GM23248 (cell line): ENCODE measurements at regions not wholly inside any gene's neighbourhood (a gene's known extent, or its start where the extent isn't known, plus 50 kb on each side); places are given as distances from the start of the nearest gene placed in this dataset.

ENCODE experiments used
- DNase-seq: peaks from one replicate; pipeline ENCODE4 v3.0.0-alpha.2; 2015
- H2AFZ ChIP-seq: fragments of 200-600 bp; sonication (generic); 2 replicates; pipeline ENCODE4 v1.6.1; 2016; ENCODE audit warnings: antibody characterized with exemption
- H3F3A ChIP-seq: fragments of 200-600 bp; sonication (generic); 2 replicates; pipeline ENCODE4 v1.6.1; 2016; ENCODE audit warnings: mild to moderate bottlenecking, antibody characterized with exemption, mixed run types; ENCODE audit not compliant: insufficient read depth
- H3K27ac ChIP-seq: fragments of 200-600 bp; sonication (generic); 2 replicates; pipeline ENCODE4 v1.5.1; 2016; ENCODE audit warnings: mild to moderate bottlenecking
- H3K27me3 ChIP-seq: fragments of 200-600 bp; sonication (generic); replicated peaks from 2 replicates; pipeline ENCODE4 v1.6.1; 2016; ENCODE audit warnings: mild to moderate bottlenecking; ENCODE audit not compliant: insufficient read depth
- H3K36me3 ChIP-seq: fragments of 200-600 bp; sonication (generic); 2 replicates; pipeline ENCODE4 v1.6.1; 2016; ENCODE audit warnings: low read depth, mild to moderate bottlenecking
- H3K4me1 ChIP-seq: fragments of 200-600 bp; sonication (generic); 2 replicates; pipeline ENCODE4 v1.6.1; 2016; ENCODE audit warnings: mild to moderate bottlenecking; ENCODE audit not compliant: insufficient read depth
- H3K4me2 ChIP-seq: fragments of 200-600 bp; sonication (generic); one replicate; pipeline ENCODE4 v1.6.1; 2016; ENCODE audit warnings: mild to moderate bottlenecking; ENCODE audit not compliant: unreplicated experiment
- H3K4me3 ChIP-seq: fragments of 200-600 bp; sonication (generic); 2 replicates; pipeline ENCODE4 v1.5.1; 2016; ENCODE audit warnings: mild to moderate bottlenecking
- H3K79me2 ChIP-seq: fragments of 200-600 bp; sonication (generic); 2 replicates; pipeline ENCODE4 v1.6.1; 2016; ENCODE audit warnings: mild to moderate bottlenecking; ENCODE audit not compliant: insufficient read depth
- H3K9ac ChIP-seq: fragments of 200-600 bp; sonication (generic); 2 replicates; pipeline ENCODE4 v1.6.1; 2016; ENCODE audit warnings: mild to moderate bottlenecking
- H3K9me2 ChIP-seq: fragments of 200-600 bp; sonication (generic); 2 replicates; pipeline ENCODE4 v1.6.1; 2016; ENCODE audit warnings: mixed run types, mild to moderate bottlenecking, moderate library complexity; ENCODE audit not compliant: insufficient read depth
- H3K9me3 ChIP-seq: fragments of 200-600 bp; sonication (generic); one replicate; pipeline ENCODE4 v1.6.1; 2017; ENCODE audit warnings: low read depth
- H4K20me1 ChIP-seq: fragments of 200-600 bp; sonication (generic); 2 replicates; pipeline ENCODE4 v1.6.0; 2016; ENCODE audit not compliant: insufficient read depth
- EZH2 ChIP-seq: fragments of 200-600 bp; sonication (generic); IDR thresholded peaks from 2 replicates; pipeline ENCODE4 v1.6.1; 2018; ENCODE audit warnings: antibody characterized with exemption, mild to moderate bottlenecking; ENCODE audit not compliant: insufficient read depth, poor library complexity, severe bottlenecking
- EZH2phosphoT487 ChIP-seq: fragments of 200-600 bp; sonication (generic); IDR thresholded peaks from 2 replicates; pipeline ENCODE4 v1.6.1; 2018; ENCODE audit warnings: antibody characterized with exemption, moderate library complexity, mild to moderate bottlenecking, low read depth; ENCODE audit not compliant: insufficient read depth
- WGBS, 2 experiments: methylation state at CpG; one replicate each; pipeline ENCODE4 v1.1.6; 2015 to 2017; ENCODE audit warnings: low lambda C conversion rate in 2 of 2, low coverage in 1 of 2; ENCODE audit errors: missing lambda C conversion rate in 2 of 2; 5-methylcytosine and 5-hydroxymethylcytosine counted together
- in situ Hi-C: fragments of 300-500 bp; cut with MboI; formaldehyde crosslinking; loops from 2 replicates; pipeline ENCODE4 v1.15.0; 2020

DNA sequence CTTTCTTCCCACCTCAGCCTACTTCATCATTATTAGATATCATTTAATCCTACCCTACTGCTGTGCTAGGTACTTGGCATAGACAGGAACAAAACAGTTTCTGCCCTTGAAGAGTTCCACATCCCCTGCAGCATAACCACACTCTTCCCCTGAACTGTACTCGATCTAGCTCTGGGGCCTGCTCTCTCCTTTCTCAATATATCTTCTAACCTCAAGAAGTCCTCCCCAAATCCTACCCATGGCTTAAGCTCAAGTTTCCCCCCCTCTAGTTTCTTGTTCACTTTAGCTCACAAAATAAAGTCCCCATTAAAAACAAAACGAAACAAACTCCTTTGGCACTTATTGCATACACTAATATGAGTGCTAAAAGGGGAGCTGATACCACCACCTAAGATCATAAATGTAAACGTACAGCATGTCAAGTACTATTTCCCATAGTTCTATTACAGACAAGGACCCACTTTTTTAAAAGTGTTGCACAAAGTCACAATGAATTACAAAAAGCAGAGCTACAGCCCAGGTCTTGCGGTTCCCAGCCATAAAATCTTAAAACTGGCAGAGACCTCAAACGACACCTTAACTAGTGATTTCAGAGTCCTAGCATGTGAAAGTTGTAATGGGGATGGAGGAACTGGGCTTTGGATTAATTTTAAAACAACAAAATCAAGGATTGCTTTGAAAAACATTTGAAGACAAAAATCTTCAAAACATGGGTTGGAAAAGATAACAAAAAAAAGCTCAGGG is 80.7 kb downstream of the PTPDC1 start:
- H3K4me2 ChIP-seq, result peak overlapping the region; percentile 71
- H3K9me2 ChIP-seq, result no peaks in the 10 kb centered on the region
- in situ Hi-C loops, result no loop called here
- H3K9ac ChIP-seq, result 0 out of 2 replicates have a peak overlapping the region, but pooled peaks have one; percentile 56
- no peaks in the 10 kb centered on the region for H3K27me3 ChIP-seq
- peak overlapping the region; percentile 43; the same call in 1 of the 2 replicates for H3K27ac ChIP-seq
- H3K4me1 ChIP-seq, result peaks cover 14% of the 10 kb centered on the region
- peaks cover 25% of the 10 kb centered on the region for H4K20me1 ChIP-seq
- peaks cover 27% of the 10 kb centered on the region for H3F3A ChIP-seq
- peaks cover 31% of the 10 kb centered on the region for H3K79me2 ChIP-seq
- H3K9me3 ChIP-seq, result no peaks in the 10 kb centered on the region
- peak overlapping the region; percentile 64; the same call in 1 of the 2 replicates for H3K4me3 ChIP-seq
- peak overlapping the region; percentile 81 for H2AFZ ChIP-seq
- H3K36me3 ChIP-seq, result no peaks in the 10 kb centered on the region
- DNase-seq, result no peak
- no peak for TF ChIP-seq EZH2
- TF ChIP-seq EZH2phosphoT487, result no peak
- 80 to 86% methylated on average over 5 of the region's 5 CpGs for WGBS, 2 experiments

DNA sequence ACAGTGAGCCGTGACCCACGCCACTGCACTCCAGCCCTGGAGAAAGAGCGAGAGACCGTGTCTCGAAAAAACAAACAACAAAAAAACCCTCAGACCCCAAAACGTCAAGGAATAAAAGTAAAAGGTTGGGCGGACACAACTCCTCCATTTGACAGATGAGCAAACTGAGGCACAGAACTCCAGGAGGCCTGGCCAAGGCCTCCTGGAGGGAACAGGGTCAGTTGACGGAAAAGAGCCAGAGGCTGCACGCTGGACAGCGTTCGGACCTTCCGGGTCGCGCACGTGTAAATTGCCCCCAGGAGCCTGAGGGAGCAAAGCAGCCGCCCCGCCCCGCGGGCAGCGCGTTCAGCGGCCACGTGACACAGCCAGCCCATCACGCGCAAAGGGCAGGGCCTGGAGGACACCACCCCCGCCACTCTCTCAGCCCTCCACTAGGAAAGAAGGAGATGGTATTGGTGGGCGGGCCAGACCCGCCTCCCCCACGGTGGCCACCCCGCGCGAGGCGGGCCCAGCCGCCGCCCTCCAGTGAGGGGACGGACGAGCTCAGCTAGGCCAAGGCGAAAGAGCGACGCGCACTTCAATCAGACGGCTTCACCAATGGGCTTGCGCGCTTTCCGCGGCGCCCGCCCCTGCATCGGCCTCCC is 81.5 kb downstream of the PTPDC1 start:
- Histone ChIP-seq H3K36me3 (no peaks in the 10 kb centered on the region), H3K27me3 (no peaks in the 10 kb centered on the region), H3K27ac (peak overlapping the region; percentile 98), H4K20me1 (peaks cover 31% of the 10 kb centered on the region), H3K9ac (peak overlapping the region; percentile 99), H3K4me1 (peaks cover 21% of the 10 kb centered on the region), H3F3A (peaks cover 28% of the 10 kb centered on the region), H2AFZ (peak overlapping the region; percentile 81), H3K4me3 (peak overlapping the region; percentile 90), H3K9me2 (no peaks in the 10 kb centered on the region), H3K4me2 (peak overlapping the region; percentile 71), H3K79me2 (peaks cover 38% of the 10 kb centered on the region), H3K9me3 (no peaks in the 10 kb centered on the region)
- in situ Hi-C loops, result no loop called here
- whole genome bisulfite sequencing, 2 experiments, result 7 to 8% methylated on average over 46 of the region's 49 CpGs
- TF ChIP-seq EZH2phosphoT487, result no peak
- TF ChIP-seq EZH2, result no peak
- DNase-seq, result peak; percentile 99

DNA sequence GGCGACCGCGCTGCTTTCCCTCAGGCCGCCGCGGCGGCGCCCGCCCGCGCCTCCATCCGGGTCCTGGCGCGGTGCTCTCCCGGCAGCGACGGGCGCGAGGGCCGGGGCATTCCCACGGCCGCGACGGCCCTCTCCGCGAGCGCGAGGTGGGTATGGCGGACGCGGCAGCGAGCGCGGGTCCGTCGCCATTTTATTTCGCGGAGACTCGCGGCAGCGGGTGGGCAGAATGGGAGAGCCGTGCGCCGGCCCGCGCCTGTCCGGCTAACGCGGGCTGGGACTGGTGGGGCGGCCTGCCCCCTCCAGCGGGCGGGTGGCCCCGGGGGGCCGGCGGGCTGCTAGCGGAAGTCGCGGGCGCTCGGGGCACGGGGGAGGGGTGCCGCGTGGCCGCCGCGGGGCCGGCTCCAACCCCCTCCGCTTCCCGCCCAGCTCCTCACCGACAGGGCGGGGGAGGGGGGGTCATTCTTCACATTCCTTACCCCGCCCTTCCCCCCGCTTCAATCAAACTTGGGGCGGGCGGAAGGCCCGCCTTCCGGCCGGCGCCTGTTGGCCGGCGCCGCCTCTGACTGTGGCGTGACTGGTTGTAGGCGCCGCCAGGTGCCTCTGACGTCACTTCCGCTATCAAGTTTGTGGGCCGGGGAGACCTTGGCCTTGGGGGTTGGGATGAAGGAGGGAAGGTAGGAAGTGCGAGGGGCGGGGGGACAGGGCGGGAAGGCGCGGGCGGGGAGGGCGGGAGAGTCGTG is 82.1 kb downstream of the PTPDC1 start:
- WGBS, 2 experiments, result 1% methylated on average over 40 to 74 of the region's 96 CpGs
- no peaks in the 10 kb centered on the region for H3K9me2 ChIP-seq
- H3K27me3 ChIP-seq, result no peaks in the 10 kb centered on the region
- H3K9me3 ChIP-seq, result no peaks in the 10 kb centered on the region
- peak; percentile 99 for DNase-seq
- no peak overlapping the region; the same call in 1 of the 2 replicates for H2AFZ ChIP-seq
- H3K27ac ChIP-seq, result peak overlapping the region; percentile 98
- TF ChIP-seq EZH2, result no peak
- TF ChIP-seq EZH2phosphoT487, result no peak
- H3K36me3 ChIP-seq, result 0 out of 2 replicates have a peak, but pooled peaks cover under 1% of the 10 kb centered on the region
- H3F3A ChIP-seq, result peaks cover 28% of the 10 kb centered on the region
- H3K79me2 ChIP-seq, result peaks cover 45% of the 10 kb centered on the region
- peaks cover 26% of the 10 kb centered on the region for H3K4me1 ChIP-seq
- peaks cover 35% of the 10 kb centered on the region for H4K20me1 ChIP-seq
- H3K4me3 ChIP-seq, result peak overlapping the region; percentile 90
- peak overlapping the region; percentile 25 for H3K4me2 ChIP-seq
- peak overlapping the region; percentile 99 for H3K9ac ChIP-seq
- in situ Hi-C loops, result no loop called here

DNA sequence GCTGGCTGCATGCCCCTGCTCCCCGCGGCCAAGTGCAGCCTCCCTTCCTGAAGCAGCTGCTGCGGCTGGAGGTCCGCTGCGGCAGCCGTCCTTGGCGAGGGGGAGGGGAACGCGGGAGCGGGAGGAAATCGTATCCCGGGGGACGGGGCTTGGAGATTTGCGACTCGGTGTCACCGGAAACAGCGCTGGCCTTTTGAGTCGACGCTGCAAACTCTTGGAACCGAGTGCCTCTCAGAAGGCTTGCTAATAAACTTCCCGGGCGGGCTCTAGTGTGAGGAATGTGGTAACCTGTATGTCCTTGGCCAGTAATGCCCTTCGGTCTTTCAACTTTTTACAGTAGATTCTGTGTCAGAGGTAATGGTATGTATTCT is 82.7 kb downstream of the PTPDC1 start:
- 0 to 1% methylated on average over 7 to 22 of the region's 23 CpGs for WGBS, 2 experiments
- DNase-seq, result peak; percentile 89
- in situ Hi-C loops, result no loop called here

More for the DNA sequence above, 82.7 kb downstream of the PTPDC1 start:
- peak overlapping the region; percentile 99 for H3K9ac ChIP-seq
- H3K4me3 ChIP-seq, result peak overlapping the region; percentile 90
- H3K36me3 ChIP-seq, result 0 out of 2 replicates have a peak, but pooled peaks cover 6% of the 10 kb centered on the region
- peak overlapping the region; percentile 98 for H3K27ac ChIP-seq
- H3K4me2 ChIP-seq, result peak overlapping the region; percentile 91
- no peak overlapping the region for H2AFZ ChIP-seq
- H3F3A ChIP-seq, result peaks cover 28% of the 10 kb centered on the region
- H3K9me2 ChIP-seq, result no peaks in the 10 kb centered on the region
- TF ChIP-seq EZH2 (no peak), EZH2phosphoT487 (no peak)
- H3K9me3 ChIP-seq, result no peaks in the 10 kb centered on the region
- H4K20me1 ChIP-seq, result peaks cover 39% of the 10 kb centered on the region
- peaks cover 51% of the 10 kb centered on the region for H3K79me2 ChIP-seq
- no peaks in the 10 kb centered on the region for H3K27me3 ChIP-seq
- H3K4me1 ChIP-seq, result peaks cover 32% of the 10 kb centered on the region
